ENCODE measurements at regions not wholly inside any gene's neighbourhood (a gene's known extent, or its start where the extent isn't known, plus 50 kb on each side); places are given as distances from the start of the nearest gene placed in this dataset.

DNA sequence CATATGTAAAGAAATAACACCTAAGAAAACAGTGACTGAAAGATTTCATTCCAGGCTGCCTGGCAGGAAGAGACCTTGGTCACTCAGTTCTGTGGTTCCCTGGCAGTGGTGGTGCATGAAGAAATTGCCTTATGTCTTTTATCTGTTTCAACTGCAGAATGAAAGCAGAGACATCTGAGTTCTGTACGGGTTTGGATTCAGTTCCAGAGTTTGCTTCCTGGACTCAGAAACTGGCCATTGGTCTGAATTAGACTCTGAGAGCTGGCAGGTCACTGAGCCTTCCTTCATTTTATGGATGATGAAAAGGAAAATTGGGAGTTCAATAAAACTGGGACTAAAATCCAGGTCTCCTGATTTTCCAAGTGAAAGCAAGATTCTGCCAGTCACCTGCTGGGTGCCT is 428.9 kb upstream of the AUTS2 start:
- TF ChIP-seq, protein P1, sequence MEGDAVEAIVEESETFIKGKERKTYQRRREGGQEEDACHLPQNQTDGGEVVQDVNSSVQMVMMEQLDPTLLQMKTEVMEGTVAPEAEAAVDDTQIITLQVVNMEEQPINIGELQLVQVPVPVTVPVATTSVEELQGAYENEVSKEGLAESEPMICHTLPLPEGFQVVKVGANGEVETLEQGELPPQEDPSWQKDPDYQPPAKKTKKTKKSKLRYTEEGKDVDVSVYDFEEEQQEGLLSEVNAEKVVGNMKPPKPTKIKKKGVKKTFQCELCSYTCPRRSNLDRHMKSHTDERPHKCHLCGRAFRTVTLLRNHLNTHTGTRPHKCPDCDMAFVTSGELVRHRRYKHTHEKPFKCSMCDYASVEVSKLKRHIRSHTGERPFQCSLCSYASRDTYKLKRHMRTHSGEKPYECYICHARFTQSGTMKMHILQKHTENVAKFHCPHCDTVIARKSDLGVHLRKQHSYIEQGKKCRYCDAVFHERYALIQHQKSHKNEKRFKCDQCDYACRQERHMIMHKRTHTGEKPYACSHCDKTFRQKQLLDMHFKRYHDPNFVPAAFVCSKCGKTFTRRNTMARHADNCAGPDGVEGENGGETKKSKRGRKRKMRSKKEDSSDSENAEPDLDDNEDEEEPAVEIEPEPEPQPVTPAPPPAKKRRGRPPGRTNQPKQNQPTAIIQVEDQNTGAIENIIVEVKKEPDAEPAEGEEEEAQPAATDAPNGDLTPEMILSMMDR (IDR thresholded peaks at IDR 0.05): no peak
- no peak for TF ChIP-seq POLR2A (IDR thresholded peaks at IDR 0.05)
